Ishikawa (cell line): ENCODE measurements at regions not wholly inside any gene's neighbourhood (a gene's known extent, or its start where the extent isn't known, plus 50 kb on each side); places are given as distances from the start of the nearest gene placed in this dataset.

Source experiments
- CEBPB ChIP-seq: IDR thresholded peaks from 2 replicates; pipeline ENCODE4 v1.6.1; 2012
- EGR1 ChIP-seq: IDR thresholded peaks from 2 replicates; pipeline ENCODE4 v1.6.1; 2012
- EP300 ChIP-seq: IDR thresholded peaks from 2 replicates; pipeline ENCODE4 v1.6.1; 2012; ENCODE audit warnings: borderline replicate concordance
- FOXM1 ChIP-seq: IDR thresholded peaks from 2 replicates; pipeline ENCODE4 v1.6.1; 2012; ENCODE audit warnings: low read depth, borderline replicate concordance
- NFIC ChIP-seq: IDR thresholded peaks from 2 replicates; pipeline ENCODE4 v1.6.1; 2012
- RAD21 ChIP-seq: IDR thresholded peaks from 2 replicates; pipeline ENCODE4 v1.6.1; 2012; ENCODE audit warnings: low read depth
- TAF1 ChIP-seq: IDR thresholded peaks from 2 replicates; pipeline ENCODE4 v1.6.1; 2012; ENCODE audit warnings: low read depth, mild to moderate bottlenecking
- TCF12 ChIP-seq: IDR thresholded peaks from 2 replicates; pipeline ENCODE4 v1.6.1; 2012; ENCODE audit warnings: low read depth
- TEAD4 ChIP-seq: IDR thresholded peaks from 2 replicates; pipeline ENCODE4 v1.6.1; 2012
- YY1 ChIP-seq: IDR thresholded peaks from 2 replicates; pipeline ENCODE4 v1.6.1; 2012; ENCODE audit warnings: low read depth
- TF ChIP-seq, protein P1 (sequence below): IDR thresholded peaks from 2 replicates; pipeline ENCODE4 v1.6.1; 2012
- TF ChIP-seq, protein P2 (sequence below): IDR thresholded peaks from 2 replicates; pipeline ENCODE4 v1.6.1; 2012
- TF ChIP-seq, protein P3 (sequence below): IDR thresholded peaks from 2 replicates; pipeline ENCODE4 v1.6.1; 2012; ENCODE audit warnings: low read depth, mild to moderate bottlenecking

DNA sequence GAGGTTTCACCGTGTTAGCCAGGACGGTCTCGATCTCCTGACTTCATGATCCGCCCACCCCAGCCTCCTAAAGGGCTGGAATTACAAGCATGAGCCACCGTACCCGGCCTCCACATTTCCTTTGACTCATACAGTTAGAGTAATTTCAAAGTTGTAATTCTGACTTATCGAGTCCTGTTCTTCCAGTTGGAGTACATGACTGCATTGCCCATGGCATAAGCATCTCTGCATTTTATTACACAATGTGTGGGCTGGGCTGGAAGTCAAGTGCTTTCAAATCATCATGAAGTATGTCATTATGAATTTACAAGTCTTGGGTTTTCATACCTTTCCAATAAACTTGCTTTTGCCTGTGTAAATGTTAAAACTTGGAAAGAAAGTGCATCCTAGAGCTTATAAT is 1295.7 kb upstream of the FLRT2 start:
- TF ChIP-seq EP300 (no peak), TEAD4 (no peak), FOXM1 (no peak), NFIC (no peak), TCF12 (no peak), TAF1 (no peak), RAD21 (no peak), CEBPB (no peak), EGR1 (no peak), YY1 (no peak)
- TF ChIP-seq, protein P1, sequence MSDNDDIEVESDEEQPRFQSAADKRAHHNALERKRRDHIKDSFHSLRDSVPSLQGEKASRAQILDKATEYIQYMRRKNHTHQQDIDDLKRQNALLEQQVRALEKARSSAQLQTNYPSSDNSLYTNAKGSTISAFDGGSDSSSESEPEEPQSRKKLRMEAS, result no peak
- TF ChIP-seq, protein P2, sequence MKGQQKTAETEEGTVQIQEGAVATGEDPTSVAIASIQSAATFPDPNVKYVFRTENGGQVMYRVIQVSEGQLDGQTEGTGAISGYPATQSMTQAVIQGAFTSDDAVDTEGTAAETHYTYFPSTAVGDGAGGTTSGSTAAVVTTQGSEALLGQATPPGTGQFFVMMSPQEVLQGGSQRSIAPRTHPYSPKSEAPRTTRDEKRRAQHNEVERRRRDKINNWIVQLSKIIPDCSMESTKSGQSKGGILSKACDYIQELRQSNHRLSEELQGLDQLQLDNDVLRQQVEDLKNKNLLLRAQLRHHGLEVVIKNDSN, result no peak
- TF ChIP-seq, protein P3, sequence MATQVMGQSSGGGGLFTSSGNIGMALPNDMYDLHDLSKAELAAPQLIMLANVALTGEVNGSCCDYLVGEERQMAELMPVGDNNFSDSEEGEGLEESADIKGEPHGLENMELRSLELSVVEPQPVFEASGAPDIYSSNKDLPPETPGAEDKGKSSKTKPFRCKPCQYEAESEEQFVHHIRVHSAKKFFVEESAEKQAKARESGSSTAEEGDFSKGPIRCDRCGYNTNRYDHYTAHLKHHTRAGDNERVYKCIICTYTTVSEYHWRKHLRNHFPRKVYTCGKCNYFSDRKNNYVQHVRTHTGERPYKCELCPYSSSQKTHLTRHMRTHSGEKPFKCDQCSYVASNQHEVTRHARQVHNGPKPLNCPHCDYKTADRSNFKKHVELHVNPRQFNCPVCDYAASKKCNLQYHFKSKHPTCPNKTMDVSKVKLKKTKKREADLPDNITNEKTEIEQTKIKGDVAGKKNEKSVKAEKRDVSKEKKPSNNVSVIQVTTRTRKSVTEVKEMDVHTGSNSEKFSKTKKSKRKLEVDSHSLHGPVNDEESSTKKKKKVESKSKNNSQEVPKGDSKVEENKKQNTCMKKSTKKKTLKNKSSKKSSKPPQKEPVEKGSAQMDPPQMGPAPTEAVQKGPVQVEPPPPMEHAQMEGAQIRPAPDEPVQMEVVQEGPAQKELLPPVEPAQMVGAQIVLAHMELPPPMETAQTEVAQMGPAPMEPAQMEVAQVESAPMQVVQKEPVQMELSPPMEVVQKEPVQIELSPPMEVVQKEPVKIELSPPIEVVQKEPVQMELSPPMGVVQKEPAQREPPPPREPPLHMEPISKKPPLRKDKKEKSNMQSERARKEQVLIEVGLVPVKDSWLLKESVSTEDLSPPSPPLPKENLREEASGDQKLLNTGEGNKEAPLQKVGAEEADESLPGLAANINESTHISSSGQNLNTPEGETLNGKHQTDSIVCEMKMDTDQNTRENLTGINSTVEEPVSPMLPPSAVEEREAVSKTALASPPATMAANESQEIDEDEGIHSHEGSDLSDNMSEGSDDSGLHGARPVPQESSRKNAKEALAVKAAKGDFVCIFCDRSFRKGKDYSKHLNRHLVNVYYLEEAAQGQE, result no peak
